GM18870 (cell line): ENCODE measurements at regions not wholly inside any gene's neighbourhood (a gene's known extent, or its start where the extent isn't known, plus 50 kb on each side); places are given as distances from the start of the nearest gene placed in this dataset.
"Not testable (repeated sequence)": the region's sequence is repeated elsewhere in the genome, so short reads cannot be mapped to it uniquely, and the experiment has no call there.

Experiments
- ATAC-seq: cut with Tn5 transposase; IDR thresholded peaks from one replicate; pipeline ENCODE4 v1.9.1; 2021; ENCODE audit warnings: moderate library complexity; ENCODE audit not compliant: unreplicated experiment

GRCh38 chr13:110045202-110045601 is 258.8 kb upstream of the IRS2 start:
- ATAC-seq = no peak

- ATAC-seq = no peak
These were observed 258.2 kb upstream of the IRS2 start for GRCh38 chr13:110044551-110045111.

DNA sequence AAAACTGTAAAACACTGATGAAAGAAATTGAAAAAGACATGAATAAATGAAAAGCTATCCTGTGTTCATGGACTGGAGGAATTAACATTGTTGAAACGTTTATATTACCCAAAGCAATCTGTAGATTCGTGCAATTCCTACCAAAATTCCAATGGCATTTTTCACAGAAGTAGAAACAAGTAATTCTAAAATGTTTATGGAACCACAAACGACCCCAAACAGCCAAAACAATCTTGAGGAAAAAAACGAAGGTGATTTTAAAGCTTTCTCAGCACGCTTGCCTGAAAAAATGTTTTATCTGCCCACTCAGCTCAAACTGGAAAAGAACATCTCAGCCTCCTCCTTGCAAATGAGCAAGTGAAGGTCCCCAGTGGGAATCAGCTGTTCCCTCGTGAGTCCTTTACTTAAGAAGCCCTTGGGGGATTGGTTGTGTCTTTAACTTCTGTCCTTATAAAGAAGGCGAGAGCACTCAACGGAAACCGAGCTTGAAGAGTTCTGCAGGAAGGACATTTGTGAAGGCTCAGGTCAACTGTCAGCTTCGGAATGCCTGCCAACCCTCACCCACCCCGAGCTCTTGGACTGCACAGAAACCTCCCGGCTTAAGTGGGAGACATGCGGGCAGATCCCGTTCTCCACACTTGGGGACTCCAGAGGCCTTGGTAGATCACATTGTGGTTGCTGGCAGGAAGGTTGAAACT is 256.0 kb upstream of the IRS2 start:
- ATAC-seq = no peak

GRCh38 chr13:110041638-110042037 is 255.3 kb upstream of the IRS2 start:
- not testable (repeated sequence) for ATAC-seq

GRCh38 chr13:110037925-110038573 is 251.7 kb upstream of the IRS2 start:
- no peak for ATAC-seq

GRCh38 chr13:110036060-110036459 is 249.7 kb upstream of the IRS2 start:
- ATAC-seq = no peak

DNA sequence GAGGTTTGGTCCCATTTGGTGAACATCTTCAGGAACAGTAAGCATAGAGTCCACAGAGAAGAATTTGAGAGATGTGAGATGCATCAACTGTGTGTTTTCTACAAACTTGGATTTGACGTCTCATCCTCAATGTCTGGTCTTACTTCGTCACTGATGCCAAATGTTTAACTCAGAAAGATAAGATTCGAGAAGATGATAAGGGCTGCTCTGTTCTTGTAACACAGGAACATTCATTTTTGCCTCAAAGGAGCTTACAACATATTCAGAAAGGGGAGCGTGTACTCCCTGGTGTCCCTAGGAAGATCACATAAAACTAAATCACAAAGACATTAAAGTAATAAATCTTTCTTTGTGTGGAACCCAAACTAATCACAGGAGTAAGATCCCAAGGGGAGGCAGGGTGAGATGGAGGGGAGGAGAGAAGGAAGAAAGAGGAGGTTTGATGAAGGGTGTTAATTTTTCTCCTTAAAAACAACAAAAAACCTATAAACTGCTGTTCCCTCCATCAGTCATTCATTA is 247.7 kb upstream of the IRS2 start:
- no peak for ATAC-seq

GRCh38 chr13:110032969-110033368 is 246.6 kb upstream of the IRS2 start:
- no peak for ATAC-seq

DNA sequence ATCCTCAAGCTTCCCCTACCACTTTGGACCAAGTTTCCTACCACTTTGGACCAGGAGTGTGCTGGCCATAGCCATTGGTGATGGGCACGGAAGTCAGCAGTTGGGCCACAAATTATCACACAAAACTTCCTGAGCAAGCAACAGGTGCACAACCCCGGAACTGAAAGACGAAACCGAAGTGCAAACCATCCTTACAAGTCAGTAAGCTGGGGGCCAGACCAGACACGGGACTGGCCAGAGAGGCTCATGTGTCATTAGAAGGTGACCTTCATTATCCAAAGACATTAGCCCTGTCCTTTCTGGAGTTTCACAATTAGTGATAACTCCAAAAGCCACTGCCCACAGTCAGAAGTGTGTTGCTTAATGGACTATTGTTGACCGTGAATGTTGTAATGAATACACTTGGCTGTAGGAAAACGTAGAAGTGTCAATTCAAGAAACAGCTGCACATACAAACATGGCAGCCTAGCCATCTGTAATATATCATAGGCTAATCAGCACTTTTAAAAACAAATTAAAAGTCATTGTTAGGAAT is 244.1 kb upstream of the IRS2 start:
- ATAC-seq = peak; percentile 64

- ATAC-seq = no peak
These were observed 242.6 kb upstream of the IRS2 start for GRCh38 chr13:110028838-110029621.

- ATAC-seq = no peak
These were observed 241.9 kb upstream of the IRS2 start for GRCh38 chr13:110028311-110028710.

- no peak for ATAC-seq
These were observed 241.3 kb upstream of the IRS2 start for GRCh38 chr13:110027470-110028240.

DNA sequence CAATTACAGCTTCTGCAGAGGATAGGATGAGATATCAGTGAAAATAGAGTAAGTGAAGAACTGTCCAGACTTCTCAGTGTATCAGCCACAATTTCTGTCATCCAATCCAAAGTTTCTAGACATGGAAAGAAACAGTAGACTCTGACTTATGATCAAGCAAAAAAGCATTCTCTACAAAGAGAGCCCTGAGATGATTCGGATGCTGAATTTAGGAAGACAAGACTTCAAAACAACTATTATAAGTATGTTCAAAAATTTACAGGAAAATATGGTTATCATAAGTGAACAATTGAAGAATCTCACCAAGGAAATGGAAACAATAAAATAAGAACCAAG is 238.2 kb upstream of the IRS2 start:
- no peak for ATAC-seq

GRCh38 chr13:110023729-110024644 is 237.6 kb upstream of the IRS2 start:
- no peak for ATAC-seq

- ATAC-seq = no peak
These were observed 231.6 kb upstream of the IRS2 start for GRCh38 chr13:110018009-110018408.

- ATAC-seq = no peak
These were observed 231.0 kb upstream of the IRS2 start for GRCh38 chr13:110017379-110017778.

GRCh38 chr13:110015253-110015652 is 228.9 kb upstream of the IRS2 start:
- ATAC-seq = no peak

DNA sequence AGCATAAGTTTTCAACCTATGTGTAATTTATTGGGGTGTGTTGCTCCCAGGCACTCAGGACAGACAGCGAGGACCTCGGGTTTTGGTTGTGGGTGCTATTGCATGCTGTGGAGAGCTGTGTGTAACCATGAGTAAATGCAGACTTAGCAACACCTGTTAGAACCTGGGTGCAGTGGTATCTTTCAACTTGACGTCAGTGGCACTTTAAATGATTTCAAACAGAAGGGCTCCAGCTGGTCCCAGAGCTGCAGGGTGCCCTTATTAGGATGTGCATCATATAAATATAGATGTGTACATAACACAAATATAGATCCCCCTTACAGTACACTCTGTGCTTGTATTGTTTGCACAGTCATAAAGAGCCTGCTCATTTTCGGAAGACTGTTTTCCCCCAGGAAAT is 228.3 kb upstream of the IRS2 start:
- peak; percentile 37 for ATAC-seq

DNA sequence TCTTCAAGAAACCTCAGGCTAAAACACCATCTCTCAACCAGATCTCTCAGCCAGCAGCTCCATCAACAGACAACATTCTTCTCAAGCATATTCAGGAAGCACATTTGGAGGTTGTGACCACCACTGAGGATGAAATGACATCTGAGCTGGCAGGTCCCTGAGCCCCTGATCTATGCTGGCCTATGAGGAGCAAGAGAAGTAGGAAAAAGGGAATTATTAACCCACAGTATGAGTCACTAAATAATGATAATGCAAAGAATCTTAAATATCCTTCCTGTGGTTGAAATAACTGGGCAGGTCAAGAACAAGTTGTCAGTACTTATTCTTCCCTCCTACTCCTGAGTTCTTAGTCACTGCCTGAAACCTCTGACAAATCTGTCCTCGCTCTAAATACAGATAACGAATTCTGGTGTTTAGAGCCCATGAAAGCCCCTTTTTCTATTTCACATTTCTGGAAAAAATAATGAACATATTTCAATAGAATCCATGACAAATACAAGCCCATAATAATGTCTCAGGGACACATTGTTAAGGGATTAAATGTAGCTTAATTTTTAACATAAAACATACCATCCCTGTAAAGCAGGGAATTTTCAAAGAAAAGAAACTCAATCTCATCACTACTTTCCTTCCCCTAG is 225.8 kb upstream of the IRS2 start:
- no peak for ATAC-seq
